ENCODE measurements at regions not wholly inside any gene's neighbourhood (a gene's known extent, or its start where the extent isn't known, plus 50 kb on each side); places are given as distances from the start of the nearest gene placed in this dataset.
"Not testable (repeated sequence)": the region's sequence is repeated elsewhere in the genome, so short reads cannot be mapped to it uniquely, and the experiment has no call there.

DNA sequence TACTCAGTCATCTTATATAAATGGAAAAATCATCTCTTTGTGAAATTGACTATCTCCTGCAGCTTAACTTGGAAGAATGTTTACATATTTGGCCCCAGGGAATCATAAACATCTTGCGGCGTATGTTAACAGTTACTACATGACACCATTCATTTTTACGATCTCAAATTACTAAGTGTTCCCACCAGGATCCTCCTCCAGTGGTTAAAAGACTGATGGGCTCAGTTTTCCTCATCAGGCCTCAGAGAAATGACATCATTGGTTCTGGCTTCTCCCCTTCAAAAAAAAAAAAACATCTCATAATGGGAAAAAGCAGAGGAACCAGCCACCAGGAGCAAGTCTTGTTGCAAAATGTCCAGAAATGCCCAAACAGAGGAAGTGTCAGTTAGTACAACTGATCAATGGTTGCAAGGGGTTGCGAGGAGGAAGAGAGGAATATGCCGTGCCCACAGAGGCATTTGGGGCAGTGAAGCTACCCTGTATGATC lies 70.5 kb upstream of the LIPC start:
- BruUV-seq (replicated peaks): no TSS peak
- peak; percentile 77 for DNase-seq (ENCODE audit: low spot score)
- no peak overlapping the region for H3K27ac ChIP-seq (ENCODE audit: low read depth, low read length, poor library complexity, severe bottlenecking)
- H3K9me3 ChIP-seq (ENCODE audit: low read depth, low read length, poor library complexity, severe bottlenecking): no peaks in the 10 kb centered on the region
- H3K4me3 ChIP-seq (ENCODE audit: low read depth, low read length, poor library complexity, severe bottlenecking): no peak overlapping the region
- intact Hi-C loops (cut with micrococcal nuclease; ENCODE audit: unreplicated experiment): no loop called here
- no peaks in the 10 kb centered on the region for H3K27me3 ChIP-seq (replicated peaks; ENCODE audit: insufficient read depth, low read depth, low read length, poor library complexity)
- ChIA-PET POLR2A (ENCODE audit: low non-redundant PET) (no interaction called here), CTCF (no interaction called here)
- peaks cover 17% of the 10 kb centered on the region for H3K4me1 ChIP-seq (ENCODE audit: insufficient read depth, low read length, poor library complexity, severe bottlenecking)
- H3K36me3 ChIP-seq (ENCODE audit: insufficient read depth, low read length, poor library complexity, severe bottlenecking): no peaks in the 10 kb centered on the region
- TF ChIP-seq, protein P1, sequence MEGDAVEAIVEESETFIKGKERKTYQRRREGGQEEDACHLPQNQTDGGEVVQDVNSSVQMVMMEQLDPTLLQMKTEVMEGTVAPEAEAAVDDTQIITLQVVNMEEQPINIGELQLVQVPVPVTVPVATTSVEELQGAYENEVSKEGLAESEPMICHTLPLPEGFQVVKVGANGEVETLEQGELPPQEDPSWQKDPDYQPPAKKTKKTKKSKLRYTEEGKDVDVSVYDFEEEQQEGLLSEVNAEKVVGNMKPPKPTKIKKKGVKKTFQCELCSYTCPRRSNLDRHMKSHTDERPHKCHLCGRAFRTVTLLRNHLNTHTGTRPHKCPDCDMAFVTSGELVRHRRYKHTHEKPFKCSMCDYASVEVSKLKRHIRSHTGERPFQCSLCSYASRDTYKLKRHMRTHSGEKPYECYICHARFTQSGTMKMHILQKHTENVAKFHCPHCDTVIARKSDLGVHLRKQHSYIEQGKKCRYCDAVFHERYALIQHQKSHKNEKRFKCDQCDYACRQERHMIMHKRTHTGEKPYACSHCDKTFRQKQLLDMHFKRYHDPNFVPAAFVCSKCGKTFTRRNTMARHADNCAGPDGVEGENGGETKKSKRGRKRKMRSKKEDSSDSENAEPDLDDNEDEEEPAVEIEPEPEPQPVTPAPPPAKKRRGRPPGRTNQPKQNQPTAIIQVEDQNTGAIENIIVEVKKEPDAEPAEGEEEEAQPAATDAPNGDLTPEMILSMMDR (conservative IDR thresholded peaks at IDR 0.05; ENCODE audit: low read depth, low read length): no peak
- no peak for TF ChIP-seq EZH2 (IDR thresholded peaks at IDR 0.05; ENCODE audit: borderline replicate concordance, low read depth, low read length, poor library complexity, severe bottlenecking)

DNA sequence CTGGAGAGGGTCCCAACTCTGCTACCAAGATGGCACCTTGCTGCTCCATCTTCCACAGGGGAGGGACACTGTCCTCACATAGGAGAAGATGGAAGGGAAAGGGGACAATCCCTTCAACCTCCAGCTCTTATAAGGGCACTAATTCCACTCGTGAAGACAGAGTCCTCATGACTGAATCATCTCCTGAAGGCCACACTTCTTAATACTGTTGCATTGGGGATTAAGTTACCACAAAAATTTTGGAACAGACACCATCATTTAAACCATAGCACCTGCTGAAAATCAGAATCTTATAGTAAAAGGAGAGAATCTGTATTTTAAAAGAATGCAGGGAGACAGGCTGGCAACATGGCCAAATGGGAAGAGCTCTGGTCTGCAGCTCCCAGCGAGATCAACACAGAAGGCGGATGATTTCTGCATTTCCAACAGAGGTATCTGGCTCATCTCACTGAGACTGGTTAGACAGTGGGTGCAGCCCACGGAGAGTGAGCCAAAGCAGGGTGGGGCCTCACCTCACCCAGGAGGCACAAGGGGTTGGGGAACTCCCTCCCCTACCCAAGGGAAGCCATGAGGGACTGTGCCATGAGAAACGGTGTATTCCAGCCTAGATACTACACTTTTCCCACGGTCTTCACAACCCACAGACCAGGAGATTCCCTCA lies 69.4 kb upstream of the LIPC start:
- no TSS peak for BruUV-seq (replicated peaks)
- POLR2A ChIA-PET (ENCODE audit: low non-redundant PET): no interaction called here
- peaks cover 17% of the 10 kb centered on the region for H3K4me1 ChIP-seq (ENCODE audit: insufficient read depth, low read length, poor library complexity, severe bottlenecking)
- CTCF ChIA-PET: interaction anchor here (0.6 kb wide), 1 partner anchor 433 kb away, joined by 4 read pairs; no protein-coding TSS in a partner anchor
- no peak overlapping the region for H3K27ac ChIP-seq (ENCODE audit: low read depth, low read length, poor library complexity, severe bottlenecking)
- H3K36me3 ChIP-seq (ENCODE audit: insufficient read depth, low read length, poor library complexity, severe bottlenecking): no peaks in the 10 kb centered on the region
- intact Hi-C loops (cut with micrococcal nuclease; ENCODE audit: unreplicated experiment): no loop called here
- DNase-seq (ENCODE audit: low spot score): no peak
- TF ChIP-seq EZH2 (IDR thresholded peaks at IDR 0.05; ENCODE audit: borderline replicate concordance, low read depth, low read length, poor library complexity, severe bottlenecking): no peak
- TF ChIP-seq, protein P1 (conservative IDR thresholded peaks at IDR 0.05; ENCODE audit: low read depth, low read length): no peak
- no peaks in the 10 kb centered on the region for H3K9me3 ChIP-seq (ENCODE audit: low read depth, low read length, poor library complexity, severe bottlenecking)
- H3K4me3 ChIP-seq (ENCODE audit: low read depth, low read length, poor library complexity, severe bottlenecking): no peak overlapping the region
- H3K27me3 ChIP-seq (replicated peaks; ENCODE audit: insufficient read depth, low read depth, low read length, poor library complexity): no peaks in the 10 kb centered on the region

DNA sequence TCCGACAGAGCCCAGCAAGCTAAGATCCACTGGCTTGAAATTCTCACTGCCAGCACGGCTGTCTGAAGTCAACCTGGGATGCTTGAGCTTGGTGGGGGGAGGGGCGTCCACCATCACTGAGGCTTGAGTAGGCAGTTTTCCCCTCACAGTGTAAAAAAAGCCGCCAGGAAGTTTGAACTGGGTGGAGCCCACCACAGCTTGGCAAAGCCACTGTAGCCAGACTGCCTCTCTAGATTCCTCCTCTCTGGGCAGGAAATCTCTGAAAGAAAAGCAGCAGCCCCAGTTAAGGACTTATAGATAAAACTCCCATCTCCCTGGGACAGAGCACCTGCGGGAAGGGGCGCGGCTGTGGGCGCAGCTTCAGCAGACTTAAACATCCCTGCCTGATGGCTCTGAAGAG lies 68.7 kb upstream of the LIPC start:
- CTCF ChIA-PET: interaction anchor here (0.6 to 0.7 kb wide), 2 partner anchors 58 to 434 kb away, joined by 3 to 4 read pairs; no protein-coding TSS in a partner anchor
- BruUV-seq (replicated peaks); H3K27me3 ChIP-seq (replicated peaks; ENCODE audit: insufficient read depth, low read depth, low read length, poor library complexity); intact Hi-C loops (cut with micrococcal nuclease; ENCODE audit: unreplicated experiment); H3K9me3 ChIP-seq (ENCODE audit: low read depth, low read length, poor library complexity, severe bottlenecking); H3K27ac ChIP-seq (ENCODE audit: low read depth, low read length, poor library complexity, severe bottlenecking); H3K4me3 ChIP-seq (ENCODE audit: low read depth, low read length, poor library complexity, severe bottlenecking); H3K36me3 ChIP-seq (ENCODE audit: insufficient read depth, low read length, poor library complexity, severe bottlenecking); DNase-seq (ENCODE audit: low spot score); POLR2A ChIA-PET (ENCODE audit: low non-redundant PET): not testable (repeated sequence)
- H3K4me1 ChIP-seq (ENCODE audit: insufficient read depth, low read length, poor library complexity, severe bottlenecking): peaks cover 17% of the 10 kb centered on the region

DNA sequence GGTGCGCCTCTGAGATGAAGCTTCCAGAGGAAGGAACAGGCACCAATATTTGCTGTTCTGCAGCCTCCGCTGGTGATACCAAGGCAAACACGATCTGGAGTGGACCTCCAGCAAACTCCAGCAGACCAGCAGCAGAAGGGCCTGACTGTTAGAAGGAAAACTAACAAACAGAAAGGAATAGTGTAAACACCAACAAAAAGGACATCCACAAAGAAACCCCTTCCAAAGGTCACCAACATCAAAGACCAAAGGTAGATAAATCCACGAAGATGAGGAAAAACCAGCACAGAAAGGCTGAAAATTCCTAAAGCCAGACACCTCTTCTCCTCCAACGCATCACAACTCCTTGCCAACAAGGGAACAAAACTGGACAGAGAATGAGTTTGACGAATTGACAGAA lies 68.1 kb upstream of the LIPC start:
- BruUV-seq (replicated peaks); H3K27me3 ChIP-seq (replicated peaks; ENCODE audit: insufficient read depth, low read depth, low read length, poor library complexity); H3K36me3 ChIP-seq (ENCODE audit: insufficient read depth, low read length, poor library complexity, severe bottlenecking); intact Hi-C loops (cut with micrococcal nuclease; ENCODE audit: unreplicated experiment); POLR2A ChIA-PET (ENCODE audit: low non-redundant PET); H3K9me3 ChIP-seq (ENCODE audit: low read depth, low read length, poor library complexity, severe bottlenecking); H3K27ac ChIP-seq (ENCODE audit: low read depth, low read length, poor library complexity, severe bottlenecking); DNase-seq (ENCODE audit: low spot score); H3K4me3 ChIP-seq (ENCODE audit: low read depth, low read length, poor library complexity, severe bottlenecking): not testable (repeated sequence)
- CTCF ChIA-PET: interaction anchor here (0.7 kb wide), 1 partner anchor 57 kb away, joined by 3 read pairs; no protein-coding TSS in a partner anchor
- peaks cover 17% of the 10 kb centered on the region for H3K4me1 ChIP-seq (ENCODE audit: insufficient read depth, low read length, poor library complexity, severe bottlenecking)

DNA sequence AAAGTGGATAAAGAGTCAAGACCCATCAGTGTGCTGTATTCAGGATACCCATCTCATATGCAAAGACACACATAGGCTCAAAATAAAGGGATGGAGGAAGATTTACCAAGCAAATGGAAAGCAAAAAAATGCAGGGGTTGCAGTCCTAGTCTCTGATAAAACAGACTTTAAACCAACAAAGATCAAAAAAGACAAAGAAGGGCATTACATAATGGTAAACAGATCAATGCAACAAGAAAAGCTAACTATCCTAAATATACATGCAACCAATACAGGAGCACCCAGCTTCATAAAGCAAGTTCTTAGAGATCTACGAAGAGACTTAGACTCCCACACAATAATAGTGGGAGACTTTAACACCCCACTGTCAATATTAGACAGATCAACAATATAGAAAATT lies 66.7 kb upstream of the LIPC start:
- not testable (repeated sequence) for BruUV-seq (replicated peaks)
- H3K4me1 ChIP-seq (ENCODE audit: insufficient read depth, low read length, poor library complexity, severe bottlenecking): peaks cover 17% of the 10 kb centered on the region

More for the DNA sequence above, 66.7 kb upstream of the LIPC start:
- POLR2A ChIA-PET (ENCODE audit: low non-redundant PET); H3K36me3 ChIP-seq (ENCODE audit: insufficient read depth, low read length, poor library complexity, severe bottlenecking); DNase-seq (ENCODE audit: low spot score); H3K9me3 ChIP-seq (ENCODE audit: low read depth, low read length, poor library complexity, severe bottlenecking); H3K27ac ChIP-seq (ENCODE audit: low read depth, low read length, poor library complexity, severe bottlenecking); intact Hi-C loops (cut with micrococcal nuclease; ENCODE audit: unreplicated experiment); H3K27me3 ChIP-seq (replicated peaks; ENCODE audit: insufficient read depth, low read depth, low read length, poor library complexity); H3K4me3 ChIP-seq (ENCODE audit: low read depth, low read length, poor library complexity, severe bottlenecking); CTCF ChIA-PET: not testable (repeated sequence)
